Thyroid gland (tissue), 4 donors: ENCODE measurements at regions not wholly inside any gene's neighbourhood (a gene's known extent, or its start where the extent isn't known, plus 50 kb on each side); places are given as distances from the start of the nearest gene placed in this dataset.

Source experiments
- CTCF ChIP-seq, 6 experiments: fragments of 200-600 bp in 3 of 6; fragments of 450-650 bp in 3 of 6; sonication (generic) in 3 of 6; IDR thresholded peaks; one replicate each; pipeline ENCODE4 v1.5.1; 2016 to 2019; ENCODE audit warnings: antibody characterized with exemption in 6 of 6, mild to moderate bottlenecking in 2 of 6, inconsistent platforms in 1 of 6, moderate library complexity in 1 of 6
- POLR2A ChIP-seq, 2 donors: fragments of 450-650 bp; IDR thresholded peaks; one replicate each; pipeline ENCODE4 v1.6.1; 2017; ENCODE audit warnings: antibody characterized with exemption in 2 of 2, mild to moderate bottlenecking in 2 of 2, moderate library complexity in 1 of 2

- no peak for TF ChIP-seq POLR2A (IDR thresholded peaks at IDR 0.05)
- no peak for TF ChIP-seq CTCF (IDR thresholded peaks at IDR 0.05)
These were observed 359.7 kb upstream of the ATP10A start for GRCh38 chr15:26222781-26223180.
